ENCODE measurements at regions not wholly inside any gene's neighbourhood (a gene's known extent, or its start where the extent isn't known, plus 50 kb on each side); places are given as distances from the start of the nearest gene placed in this dataset.

DNA sequence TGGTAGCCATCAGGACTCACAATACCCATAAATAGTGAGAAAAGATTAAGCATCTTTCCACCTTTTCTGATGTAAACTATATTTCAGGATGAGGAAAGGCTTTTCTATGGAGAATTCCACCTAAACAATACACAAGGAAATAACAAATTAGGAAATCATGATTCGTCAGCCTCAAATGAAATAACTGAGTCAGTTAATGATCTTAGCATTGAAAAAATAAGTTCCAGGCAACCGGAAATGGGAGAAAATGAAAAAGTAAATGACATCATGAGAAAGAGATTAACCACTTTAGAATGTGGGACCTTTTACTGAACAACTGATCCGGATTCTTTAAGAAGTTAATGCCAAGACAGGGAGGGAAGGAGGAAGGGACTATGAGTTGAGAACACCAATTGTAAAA lies 742.3 kb downstream of the TNS3 start:
- H3K27ac ChIP-seq, result no peak overlapping the region
- DNase-seq (ENCODE audit: low spot score), result no peak
- TF ChIP-seq CTCF (conservative IDR thresholded peaks at IDR 0.05; ENCODE audit: low read depth), result no peak
- CTCF ChIA-PET, result no interaction called here
- POLR2A ChIA-PET (ENCODE audit: low non-redundant PET), result no interaction called here

DNA sequence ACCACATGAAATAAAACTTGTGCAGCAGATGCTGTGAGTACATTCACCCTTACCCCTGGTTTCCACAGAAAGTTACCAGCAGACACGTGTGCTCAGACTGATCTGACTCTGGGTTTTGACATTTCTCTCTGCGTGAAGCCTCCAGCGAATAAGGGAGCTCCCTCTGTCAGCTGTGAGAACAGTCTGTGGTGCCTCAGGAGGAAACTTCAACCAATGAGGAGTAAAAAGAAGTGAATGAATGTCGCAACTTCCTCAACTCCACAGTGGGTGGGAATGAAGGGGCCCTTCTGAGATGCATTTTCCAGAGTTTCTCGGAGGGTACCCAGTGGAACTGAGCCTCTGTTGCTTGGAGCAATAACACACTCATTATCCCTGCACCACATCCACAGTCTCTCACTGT lies 743.4 kb downstream of the TNS3 start:
- ChIA-PET CTCF (no interaction called here), POLR2A (ENCODE audit: low non-redundant PET) (no interaction called here)
- no peak overlapping the region for H3K27ac ChIP-seq
- TF ChIP-seq CTCF (conservative IDR thresholded peaks at IDR 0.05; ENCODE audit: low read depth), result no peak
- no peak for DNase-seq (ENCODE audit: low spot score)

DNA sequence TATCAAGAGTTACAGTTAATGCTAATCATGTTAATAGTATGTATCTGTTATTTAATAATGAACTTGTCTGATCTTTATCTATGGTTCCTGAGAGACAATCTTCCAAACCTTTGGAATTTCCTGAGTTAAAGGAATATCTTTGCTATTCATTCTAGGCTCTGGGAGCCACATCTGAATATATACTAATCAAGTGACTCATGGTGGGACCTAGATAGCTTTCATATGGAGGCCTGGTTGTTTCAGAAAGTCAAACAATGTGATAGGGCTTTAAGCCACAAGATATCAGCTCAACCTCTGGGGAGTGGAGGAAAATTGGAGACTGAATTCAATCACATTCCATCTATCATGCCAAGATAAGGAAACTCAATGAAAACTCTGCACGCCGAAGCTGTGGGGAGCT lies 746.4 kb downstream of the TNS3 start:
- H3K27ac ChIP-seq, result no peak overlapping the region
- ChIA-PET CTCF (no interaction called here), POLR2A (ENCODE audit: low non-redundant PET) (no interaction called here)
- no peak for DNase-seq (ENCODE audit: low spot score)
- TF ChIP-seq CTCF (conservative IDR thresholded peaks at IDR 0.05; ENCODE audit: low read depth), result no peak

GRCh38 chr7:46834921-46835320 lies 747.0 kb downstream of the TNS3 start:
- no peak for DNase-seq (ENCODE audit: low spot score)
- TF ChIP-seq CTCF (conservative IDR thresholded peaks at IDR 0.05; ENCODE audit: low read depth), result no peak
- ChIA-PET POLR2A (ENCODE audit: low non-redundant PET) (no interaction called here), CTCF (no interaction called here)
- H3K27ac ChIP-seq, result no peak overlapping the region

DNA sequence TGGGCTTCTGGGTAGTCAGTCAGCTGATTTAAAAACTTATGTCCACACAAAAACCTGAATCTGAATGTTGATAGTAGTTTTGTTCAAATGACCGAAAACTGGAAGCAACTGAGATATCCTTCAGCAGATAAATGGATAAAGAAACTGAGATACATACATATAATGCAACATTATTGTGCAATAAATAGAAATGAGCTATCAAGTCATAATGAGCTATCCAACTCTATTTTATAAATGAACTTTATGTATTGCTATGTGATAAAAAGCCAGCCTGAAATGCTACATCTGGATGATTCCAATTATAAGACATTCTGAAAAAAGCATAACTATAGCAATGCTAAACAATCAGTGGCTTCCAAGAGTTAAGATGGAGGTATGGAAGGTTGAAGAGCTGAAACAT lies 748.7 kb downstream of the TNS3 start:
- CTCF ChIA-PET, result no interaction called here
- POLR2A ChIA-PET (ENCODE audit: low non-redundant PET), result no interaction called here
- no peak for TF ChIP-seq CTCF (conservative IDR thresholded peaks at IDR 0.05; ENCODE audit: low read depth)
- DNase-seq (ENCODE audit: low spot score), result no peak
- H3K27ac ChIP-seq, result no peak overlapping the region

GRCh38 chr7:46832136-46832535 lies 749.8 kb downstream of the TNS3 start:
- TF ChIP-seq CTCF (conservative IDR thresholded peaks at IDR 0.05; ENCODE audit: low read depth), result no peak
- H3K27ac ChIP-seq, result no peak overlapping the region
- ChIA-PET CTCF (no interaction called here), POLR2A (ENCODE audit: low non-redundant PET) (no interaction called here)
- no peak for DNase-seq (ENCODE audit: low spot score)

- CTCF ChIA-PET, result no interaction called here
- DNase-seq (ENCODE audit: low spot score), result no peak
- H3K27ac ChIP-seq, result no peak overlapping the region
- POLR2A ChIA-PET (ENCODE audit: low non-redundant PET), result no interaction called here
- TF ChIP-seq CTCF (conservative IDR thresholded peaks at IDR 0.05; ENCODE audit: low read depth), result no peak
These were observed 762.1 kb downstream of the TNS3 start for GRCh38 chr7:46819819-46820218.

Measured in RWPE1 (cell line).